ENCODE measurements at regions not wholly inside any gene's neighbourhood (a gene's known extent, or its start where the extent isn't known, plus 50 kb on each side); places are given as distances from the start of the nearest gene placed in this dataset.
"Not testable (repeated sequence)": the region's sequence is repeated elsewhere in the genome, so short reads cannot be mapped to it uniquely, and the experiment has no call there.

DNA sequence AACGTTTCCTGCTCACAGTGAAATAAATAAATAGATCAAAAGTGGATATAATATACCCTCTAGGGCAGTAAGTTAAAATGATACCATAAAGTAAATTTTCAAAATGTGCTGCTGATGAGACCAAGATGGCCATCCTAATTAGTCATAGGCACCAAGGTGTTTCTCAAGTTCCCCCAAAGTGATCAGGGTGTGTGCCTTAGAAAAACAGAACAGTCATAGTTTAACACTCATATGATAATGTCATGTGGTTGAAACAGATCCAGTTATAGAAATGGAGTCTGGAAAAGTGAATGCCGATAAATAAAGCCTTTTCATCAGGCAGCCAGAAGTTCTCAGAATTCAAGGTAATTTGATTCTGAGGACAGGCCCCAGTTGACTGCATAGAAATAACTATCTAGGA lies 161.5 kb upstream of the CDKN2B start:
- no peak for DNase-seq

DNA sequence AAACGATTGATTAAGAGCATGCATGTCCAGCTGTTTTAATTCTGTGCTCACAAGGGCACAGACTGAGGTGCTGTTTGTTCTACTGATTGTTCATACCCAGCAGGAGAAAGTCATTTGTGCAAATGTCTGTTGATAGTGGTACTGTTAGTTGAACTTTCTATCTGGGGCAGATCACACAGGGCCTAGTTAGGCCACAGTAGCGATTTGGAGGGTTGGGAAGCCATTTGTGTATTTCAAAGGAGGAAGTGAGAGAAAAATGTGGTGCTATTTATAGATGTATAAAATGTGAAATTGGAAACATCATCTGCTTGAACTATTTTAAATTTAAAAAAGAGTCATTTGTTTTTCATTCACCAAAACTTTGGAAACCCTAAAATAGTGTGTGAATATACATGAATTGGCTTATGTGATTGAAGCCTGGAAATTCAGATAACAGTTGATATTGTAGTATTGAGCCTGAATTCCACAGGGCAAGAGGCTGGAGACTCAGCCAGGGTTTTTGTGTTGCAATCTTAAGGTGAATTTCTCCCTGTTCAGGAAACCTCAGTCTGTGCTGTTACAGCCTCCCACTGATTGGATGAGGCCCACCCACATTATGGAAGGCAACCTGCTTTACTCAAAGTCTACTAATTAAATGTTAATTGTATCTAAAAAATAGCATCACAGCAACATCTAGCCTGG lies 162.0 kb upstream of the CDKN2B start:
- DNase-seq = no peak

DNA sequence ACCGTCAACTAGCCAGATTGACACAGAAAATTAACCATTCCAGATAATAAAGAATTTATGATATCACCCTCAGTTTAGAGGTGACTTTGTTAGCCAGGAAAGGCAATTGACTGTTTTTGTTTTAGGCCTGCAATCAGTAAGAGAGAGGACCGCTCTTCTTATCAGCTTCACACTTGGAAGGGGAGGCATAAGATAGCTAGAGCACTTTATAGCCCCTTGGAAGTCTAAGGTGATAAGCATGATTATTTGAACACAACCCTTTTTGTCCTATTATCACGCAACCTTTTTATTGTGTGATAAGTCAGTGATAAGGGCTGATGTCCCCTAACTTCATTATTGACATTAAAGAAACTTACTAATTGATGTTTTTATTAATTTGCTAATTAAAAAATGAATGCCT lies 162.6 kb upstream of the CDKN2B start:
- no peak for DNase-seq

DNA sequence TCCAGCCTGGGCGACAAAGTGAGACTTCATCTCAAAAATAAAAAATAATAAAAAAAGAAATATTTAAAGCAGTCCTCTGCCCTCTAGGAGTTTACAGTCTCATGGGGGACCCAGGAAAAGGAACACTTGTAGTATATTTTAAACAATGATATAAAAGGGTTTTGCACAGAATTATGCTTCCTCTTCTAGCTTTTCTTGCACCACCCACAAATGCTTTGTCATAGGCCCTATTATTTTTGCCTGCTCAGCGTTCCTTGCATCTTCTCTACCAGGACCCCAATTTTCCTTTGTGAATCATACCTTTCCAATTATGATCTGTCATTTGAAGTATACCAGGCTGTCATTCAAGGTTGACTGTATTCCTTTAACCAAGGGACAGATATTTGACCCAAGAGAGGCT lies 164.8 kb upstream of the CDKN2B start:
- DNase-seq = no peak

DNA sequence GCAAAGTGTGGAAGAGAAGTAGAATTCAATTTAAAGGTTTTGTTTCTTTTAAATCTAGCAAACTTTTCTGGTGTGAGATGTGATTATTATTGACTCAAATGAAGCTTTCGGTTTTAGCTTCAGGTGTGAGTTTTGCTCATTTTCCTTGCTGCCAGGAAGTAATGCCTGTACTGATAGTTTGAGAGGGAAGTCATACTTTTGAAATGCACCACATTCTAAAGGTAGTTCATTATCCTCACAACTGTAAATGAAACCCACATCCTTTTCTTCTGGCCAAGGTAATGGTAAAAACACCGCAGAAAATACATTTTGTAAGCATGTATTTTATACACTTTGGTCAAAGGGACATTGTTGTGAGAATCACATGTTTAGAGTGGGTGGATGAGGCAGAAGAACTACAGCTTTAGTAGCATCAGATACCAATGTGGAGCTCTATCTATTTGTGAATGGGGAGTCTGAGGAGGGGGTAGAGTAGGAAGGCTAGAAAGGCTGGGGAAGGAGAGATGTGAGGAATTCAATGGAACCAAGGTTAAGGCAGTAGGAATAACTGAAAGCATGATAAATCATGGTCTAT lies 167.0 kb upstream of the CDKN2B start:
- DNase-seq = no peak

DNA sequence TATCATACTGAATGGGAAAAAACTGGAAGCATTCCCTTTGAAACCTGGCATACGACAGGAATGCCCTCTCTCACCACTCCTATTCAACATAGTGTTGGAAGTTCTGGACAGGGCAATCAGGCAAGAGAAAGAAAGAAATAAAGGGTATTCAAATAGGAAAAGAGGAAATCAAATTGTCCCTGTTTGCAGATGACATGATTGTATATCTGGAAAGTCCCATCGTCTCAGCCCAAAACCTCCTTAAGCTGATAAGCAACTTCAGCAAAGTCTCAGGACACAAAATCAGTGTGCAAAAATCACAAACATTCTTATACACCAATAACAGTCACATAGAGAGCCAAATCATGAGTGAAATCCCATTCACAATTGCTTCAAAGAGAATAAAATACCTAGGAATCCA lies 171.9 kb upstream of the CDKN2B start:
- not testable (repeated sequence) for DNase-seq

- DNase-seq = no peak
Observed at GRCh38 chr9:22189471-22189870, 180.4 kb upstream of the CDKN2B start.

DNA sequence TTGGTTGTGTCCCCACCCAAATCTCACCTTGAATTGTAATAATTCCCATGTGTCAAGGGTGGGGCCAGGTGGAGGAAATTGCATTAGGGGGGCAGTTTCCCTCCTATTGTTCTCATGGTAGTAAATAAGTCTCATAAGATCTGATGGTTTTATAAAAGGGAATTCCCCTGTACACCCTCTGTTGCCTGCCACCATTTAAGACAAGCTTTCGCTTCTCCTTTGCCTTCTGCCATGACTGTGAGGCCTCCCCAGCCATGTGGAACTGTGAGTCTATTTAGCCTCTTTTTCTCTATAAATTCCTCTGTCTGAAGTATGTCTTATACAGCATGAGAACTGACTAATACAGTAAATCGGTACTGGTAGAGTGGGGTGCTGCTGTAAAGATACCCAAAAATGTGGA lies 187.9 kb upstream of the CDKN2B start:
- DNase-seq = not testable (repeated sequence)

GRCh38 chr9:22198681-22199080 lies 189.6 kb upstream of the CDKN2B start:
- no peak for DNase-seq

- no peak for DNase-seq
Observed at GRCh38 chr9:22201256-22201655, 192.2 kb upstream of the CDKN2B start.

DNA sequence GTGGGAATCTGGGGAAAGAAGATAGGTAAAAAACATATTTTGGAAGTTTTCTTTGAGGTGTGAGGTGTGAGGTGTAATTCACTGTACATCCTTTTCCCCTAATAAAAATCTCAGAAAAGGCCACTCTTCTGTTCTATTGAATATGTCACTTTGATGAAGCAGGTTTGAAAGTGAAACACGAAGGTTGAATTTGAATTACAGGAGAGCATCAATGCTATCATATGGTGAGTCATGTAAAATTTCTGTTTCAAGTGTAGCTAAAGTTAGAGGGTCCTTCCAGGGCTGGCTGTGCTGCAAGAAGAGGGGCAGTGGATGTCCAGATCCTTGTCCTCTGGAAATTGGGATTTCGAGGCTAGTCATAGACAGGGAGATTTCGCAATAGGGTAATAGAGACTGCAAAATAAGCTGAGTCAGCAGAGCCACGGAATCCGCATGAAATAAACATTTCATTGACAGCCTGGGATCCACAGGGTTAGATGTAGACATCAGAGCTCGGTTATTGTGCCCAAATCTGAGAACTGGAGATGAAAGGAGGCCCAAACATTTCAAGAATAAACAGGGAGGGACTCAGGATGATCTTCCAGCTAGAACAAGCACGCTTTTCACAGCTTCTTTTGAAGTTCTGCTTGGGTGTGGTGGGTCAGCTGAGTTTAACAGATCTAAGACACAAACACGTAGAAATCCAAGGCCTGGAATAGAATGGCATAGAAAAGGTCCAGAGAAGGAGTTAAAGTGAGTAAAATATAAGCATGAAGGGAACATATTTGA lies 194.4 kb upstream of the CDKN2B start:
- no peak for DNase-seq

GRCh38 chr9:22204240-22204639 lies 195.1 kb upstream of the CDKN2B start:
- no peak for DNase-seq

DNA sequence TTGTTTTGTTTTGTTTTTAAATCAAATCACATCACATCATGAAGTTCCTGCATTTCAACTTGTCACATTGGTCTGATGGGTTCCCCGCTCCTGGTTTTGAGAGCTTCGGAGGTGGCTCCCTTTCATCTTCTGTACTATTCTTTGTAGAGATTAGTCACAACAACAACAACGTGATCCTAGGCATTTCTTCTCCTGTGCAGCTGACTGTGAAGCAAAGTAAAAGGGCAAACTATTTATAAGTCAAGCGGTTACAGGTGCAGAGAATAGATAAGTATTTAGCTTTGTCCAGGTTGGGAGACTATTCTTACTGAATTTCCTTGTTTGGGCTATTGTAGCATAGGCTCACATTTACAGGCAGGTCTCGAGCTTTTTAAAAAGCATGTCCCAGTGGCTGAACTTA lies 197.7 kb upstream of the CDKN2B start:
- DNase-seq = no peak

- no peak for DNase-seq
Observed at GRCh38 chr9:22208846-22209585, 199.9 kb upstream of the CDKN2B start.

DNA sequence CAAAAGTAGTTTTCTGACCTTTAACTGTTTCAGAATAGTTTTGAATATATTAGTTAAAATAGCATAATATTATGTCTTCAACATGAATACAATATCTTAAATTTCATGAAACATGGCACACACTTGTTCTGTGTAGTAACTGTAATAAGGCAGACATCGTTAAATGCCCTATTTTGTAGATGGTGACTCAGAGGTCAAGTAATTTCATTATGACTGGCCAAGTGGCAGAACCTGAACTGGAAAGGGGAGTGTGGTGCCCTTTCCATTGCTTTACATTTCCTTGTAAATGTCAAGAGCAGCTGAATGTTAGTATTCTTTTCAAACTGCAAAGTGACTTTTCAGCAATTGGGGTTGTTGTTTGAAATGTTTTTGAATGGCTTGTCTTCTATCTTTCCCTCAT lies 201.2 kb upstream of the CDKN2B start:
- DNase-seq = no peak

DNA sequence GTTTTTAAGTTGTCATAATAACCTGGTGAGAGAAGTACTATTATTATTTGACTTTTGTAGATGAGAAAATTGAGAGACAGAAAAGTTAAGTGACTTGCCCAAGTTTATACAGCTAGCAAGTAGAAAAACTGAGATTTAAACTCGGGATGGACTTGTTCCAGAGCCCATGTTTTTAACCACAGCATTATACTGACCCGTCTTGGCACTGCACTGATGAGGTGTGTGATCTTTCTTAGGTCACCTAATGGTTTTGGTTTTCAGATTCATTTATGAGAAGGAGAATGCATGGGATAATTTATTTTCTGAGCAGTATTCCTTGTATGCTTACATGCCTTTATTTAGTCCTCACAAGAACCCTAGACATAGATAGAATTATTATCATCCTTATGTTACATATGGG lies 201.8 kb upstream of the CDKN2B start:
- DNase-seq = no peak

- no peak for DNase-seq
Observed at GRCh38 chr9:22211588-22212360, 202.7 kb upstream of the CDKN2B start.

DNA sequence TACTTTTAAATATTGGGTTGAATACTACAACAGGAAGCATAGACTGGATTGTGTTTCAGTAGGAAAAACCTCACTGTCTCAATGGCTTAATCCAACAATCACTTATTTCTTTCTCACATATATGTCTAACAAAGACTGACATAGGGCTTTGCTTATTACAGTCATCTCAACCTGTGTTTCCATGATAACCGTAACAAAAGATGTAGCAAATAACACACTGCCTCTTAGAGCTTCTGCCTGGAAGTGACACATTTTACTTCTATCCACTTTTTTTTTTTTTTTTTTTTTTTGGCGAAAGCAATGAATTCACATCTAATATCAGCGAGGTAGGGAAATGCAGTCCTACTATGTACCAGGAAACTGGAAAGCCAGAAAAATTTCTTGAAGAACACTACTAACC lies 204.9 kb upstream of the CDKN2B start:
- DNase-seq = no peak

GRCh38 chr9:22214497-22215031 lies 205.5 kb upstream of the CDKN2B start:
- no peak for DNase-seq

GRCh38 chr9:22215521-22215920 lies 206.4 kb upstream of the CDKN2B start:
- DNase-seq = no peak

DNA sequence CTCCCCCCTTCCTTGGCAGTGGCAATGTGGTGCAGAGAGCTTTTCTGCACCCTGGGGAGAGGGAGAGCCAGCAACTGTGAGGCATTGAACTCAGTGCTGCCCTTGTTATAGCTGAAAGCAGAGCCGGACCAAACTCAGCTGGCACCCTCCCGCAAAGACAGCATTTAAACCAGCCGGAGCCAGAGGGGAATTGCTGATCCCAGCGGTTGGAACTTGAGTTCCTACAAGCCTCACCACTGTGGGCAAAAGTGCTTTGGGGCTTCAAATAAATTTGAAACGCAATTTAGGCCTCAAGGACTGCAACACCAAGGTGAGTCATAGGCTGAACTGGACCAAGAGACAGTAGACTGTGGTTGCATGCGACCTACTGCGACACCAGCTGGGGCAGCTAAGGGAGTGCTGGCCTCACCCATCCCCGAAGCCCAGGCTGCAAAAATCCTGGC lies 207.6 kb upstream of the CDKN2B start:
- DNase-seq = no peak

DNA sequence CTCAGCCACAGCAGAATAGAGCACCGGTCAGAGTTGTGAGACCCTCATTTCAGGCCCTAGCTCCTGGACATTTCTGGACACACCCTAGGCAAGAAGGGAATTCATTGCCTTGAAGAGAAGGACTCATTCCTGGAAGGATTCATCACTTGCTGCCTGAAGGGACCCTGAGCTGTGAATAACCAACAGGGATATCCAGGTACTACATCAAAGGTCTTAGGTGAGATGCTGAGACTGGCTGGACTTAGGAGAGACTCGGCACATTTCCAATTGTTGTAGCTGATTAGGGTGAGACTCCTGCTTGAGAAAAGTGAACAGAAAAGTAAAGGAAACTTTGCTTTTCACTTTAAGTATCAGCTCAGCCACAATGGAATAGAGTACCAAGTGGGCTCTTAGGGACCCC lies 208.1 kb upstream of the CDKN2B start:
- no peak for DNase-seq
